KMS-11 (cell line): ENCODE measurements at regions not wholly inside any gene's neighbourhood (a gene's known extent, or its start where the extent isn't known, plus 50 kb on each side); places are given as distances from the start of the nearest gene placed in this dataset.

Source experiments
- H2AFZ ChIP-seq: fragments of 200-600 bp; sonication (generic); 2 replicates; pipeline ENCODE4 v1.6.1; 2016; ENCODE audit warnings: antibody characterized with exemption, mixed run types, low read depth
- H3K27ac ChIP-seq: fragments of 200-600 bp; sonication (generic); 2 replicates; pipeline ENCODE4 v1.6.1; 2016; ENCODE audit warnings: mild to moderate bottlenecking, mixed run types
- H3K27me3 ChIP-seq: fragments of 200-600 bp; sonication (generic); 2 replicates; pipeline ENCODE4 v1.6.1; 2017; ENCODE audit warnings: mild to moderate bottlenecking, low read depth, mixed run types, moderate library complexity; ENCODE audit not compliant: insufficient read depth
- H3K36me3 ChIP-seq: fragments of 200-600 bp; sonication (generic); 2 replicates; pipeline ENCODE4 v1.6.1; 2017; ENCODE audit warnings: mild to moderate bottlenecking, mixed run types; ENCODE audit not compliant: insufficient read depth
- H3K4me1 ChIP-seq: fragments of 200-600 bp; sonication (generic); 2 replicates; pipeline ENCODE4 v1.6.1; 2016; ENCODE audit warnings: mild to moderate bottlenecking, low read depth, mixed run types; ENCODE audit not compliant: poor library complexity, severe bottlenecking
- H3K4me2 ChIP-seq: fragments of 200-600 bp; sonication (generic); 2 replicates; pipeline ENCODE4 v1.7.0; 2016; ENCODE audit warnings: mild to moderate bottlenecking, mixed run types
- H3K4me3 ChIP-seq: fragments of 200-600 bp; sonication (generic); IDR thresholded peaks from 2 replicates; pipeline ENCODE4 v1.6.1; 2017; ENCODE audit warnings: low read depth, low read length, mixed read lengths; ENCODE audit not compliant: insufficient read depth
- H3K79me2 ChIP-seq: fragments of 200-600 bp; sonication (generic); 2 replicates; pipeline ENCODE4 v1.6.1; 2016; ENCODE audit warnings: low read depth, mixed run types; ENCODE audit not compliant: insufficient read depth
- H3K9ac ChIP-seq: fragments of 200-600 bp; sonication (generic); 2 replicates; pipeline ENCODE4 v1.6.1; 2016; ENCODE audit warnings: mild to moderate bottlenecking, mixed run types
- H4K20me1 ChIP-seq: fragments of 200-600 bp; sonication (generic); 2 replicates; pipeline ENCODE4 v1.6.1; 2016; ENCODE audit warnings: mild to moderate bottlenecking, mixed run types; ENCODE audit not compliant: insufficient read depth
- TF ChIP-seq, protein P1 (sequence below): fragments of 200-600 bp; sonication (generic); conservative IDR thresholded peaks from 2 replicates; pipeline ENCODE4 v1.6.1; 2017; ENCODE audit warnings: low read depth, mild to moderate bottlenecking, antibody characterized with exemption, low read length, moderate library complexity, mixed read lengths

DNA sequence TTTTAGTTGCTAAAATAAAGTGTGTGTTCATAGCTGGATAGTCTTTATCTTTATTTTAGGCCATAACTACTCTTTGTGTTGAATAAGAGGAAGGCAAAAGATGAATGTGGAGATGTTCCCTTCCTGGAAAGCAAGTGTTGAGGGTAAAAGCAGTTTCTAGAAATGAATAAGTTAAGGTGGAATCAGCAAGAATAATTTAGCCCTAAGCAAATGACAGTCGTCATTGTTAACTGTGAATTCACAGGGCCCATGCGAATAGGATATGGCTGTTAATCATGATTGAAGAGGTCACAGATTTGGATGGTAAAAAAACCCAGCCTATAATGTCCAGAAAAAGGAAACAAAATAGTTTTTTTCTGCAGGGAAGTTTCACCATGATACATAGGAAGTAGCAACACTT is 167.8 kb upstream of the PPP3CA start:
- Histone ChIP-seq H3K27ac (no peak overlapping the region), H4K20me1 (no peaks in the 10 kb centered on the region), H3K36me3 (no peaks in the 10 kb centered on the region), H3K9ac (no peak overlapping the region), H3K79me2 (no peaks in the 10 kb centered on the region), H2AFZ (no peak overlapping the region), H3K4me3 (no peak overlapping the region), H3K4me1 (no peaks in the 10 kb centered on the region), H3K27me3 (no peaks in the 10 kb centered on the region), H3K4me2 (no peak overlapping the region)
- TF ChIP-seq, protein P1, sequence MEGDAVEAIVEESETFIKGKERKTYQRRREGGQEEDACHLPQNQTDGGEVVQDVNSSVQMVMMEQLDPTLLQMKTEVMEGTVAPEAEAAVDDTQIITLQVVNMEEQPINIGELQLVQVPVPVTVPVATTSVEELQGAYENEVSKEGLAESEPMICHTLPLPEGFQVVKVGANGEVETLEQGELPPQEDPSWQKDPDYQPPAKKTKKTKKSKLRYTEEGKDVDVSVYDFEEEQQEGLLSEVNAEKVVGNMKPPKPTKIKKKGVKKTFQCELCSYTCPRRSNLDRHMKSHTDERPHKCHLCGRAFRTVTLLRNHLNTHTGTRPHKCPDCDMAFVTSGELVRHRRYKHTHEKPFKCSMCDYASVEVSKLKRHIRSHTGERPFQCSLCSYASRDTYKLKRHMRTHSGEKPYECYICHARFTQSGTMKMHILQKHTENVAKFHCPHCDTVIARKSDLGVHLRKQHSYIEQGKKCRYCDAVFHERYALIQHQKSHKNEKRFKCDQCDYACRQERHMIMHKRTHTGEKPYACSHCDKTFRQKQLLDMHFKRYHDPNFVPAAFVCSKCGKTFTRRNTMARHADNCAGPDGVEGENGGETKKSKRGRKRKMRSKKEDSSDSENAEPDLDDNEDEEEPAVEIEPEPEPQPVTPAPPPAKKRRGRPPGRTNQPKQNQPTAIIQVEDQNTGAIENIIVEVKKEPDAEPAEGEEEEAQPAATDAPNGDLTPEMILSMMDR = no peak

DNA sequence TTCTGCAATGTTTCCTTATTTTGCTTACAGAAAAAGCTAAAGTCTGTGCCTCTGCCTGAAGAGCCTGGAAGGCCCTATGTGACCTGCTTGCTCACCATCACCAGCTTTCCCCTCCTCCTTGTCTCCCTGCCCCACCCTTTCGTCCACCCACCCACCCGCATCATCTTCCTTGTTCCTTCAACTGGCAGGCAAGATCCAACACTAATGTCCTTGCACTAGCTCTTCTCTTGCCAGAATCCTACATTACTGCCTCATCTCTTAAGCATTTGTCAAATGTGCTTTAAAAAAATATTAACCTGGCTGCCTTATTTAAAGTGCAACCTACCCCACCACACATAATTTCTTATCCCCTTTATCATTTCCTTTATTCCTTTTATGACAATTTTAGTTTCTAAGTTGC is 165.1 kb upstream of the PPP3CA start:
- Histone ChIP-seq H3K36me3 (no peaks in the 10 kb centered on the region), H3K9ac (no peak overlapping the region), H3K79me2 (no peaks in the 10 kb centered on the region), H3K4me3 (no peak overlapping the region), H3K4me2 (no peak overlapping the region), H3K4me1 (no peaks in the 10 kb centered on the region), H4K20me1 (no peaks in the 10 kb centered on the region), H2AFZ (no peak overlapping the region), H3K27ac (no peak overlapping the region), H3K27me3 (no peaks in the 10 kb centered on the region)
- TF ChIP-seq, protein P1 = no peak

DNA sequence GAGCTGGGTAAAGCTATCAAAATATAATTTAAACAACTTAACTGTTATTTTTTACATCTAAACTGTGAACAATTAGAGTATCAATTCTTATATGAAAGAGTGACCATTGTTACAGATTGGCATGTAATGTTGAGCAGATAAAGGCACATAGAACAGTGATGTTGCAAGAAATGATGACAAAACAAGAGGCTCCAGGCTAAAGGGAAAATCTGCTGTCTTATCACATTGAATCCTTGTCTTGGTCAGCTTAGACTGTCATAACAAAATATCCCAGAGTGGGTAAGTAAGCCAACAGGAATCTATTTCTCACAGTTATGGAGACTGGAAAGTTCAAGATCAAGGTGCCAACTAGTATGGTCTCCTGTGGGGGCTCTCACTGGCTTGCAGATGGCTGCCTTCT is 154.1 kb upstream of the PPP3CA start:
- TF ChIP-seq, protein P1 = no peak
- Histone ChIP-seq H3K4me3 (no peak overlapping the region), H3K79me2 (no peaks in the 10 kb centered on the region), H3K9ac (no peak overlapping the region), H3K27ac (no peak overlapping the region), H3K4me1 (no peaks in the 10 kb centered on the region), H3K27me3 (no peaks in the 10 kb centered on the region), H2AFZ (no peak overlapping the region), H3K4me2 (no peak overlapping the region), H3K36me3 (no peaks in the 10 kb centered on the region), H4K20me1 (no peaks in the 10 kb centered on the region)

DNA sequence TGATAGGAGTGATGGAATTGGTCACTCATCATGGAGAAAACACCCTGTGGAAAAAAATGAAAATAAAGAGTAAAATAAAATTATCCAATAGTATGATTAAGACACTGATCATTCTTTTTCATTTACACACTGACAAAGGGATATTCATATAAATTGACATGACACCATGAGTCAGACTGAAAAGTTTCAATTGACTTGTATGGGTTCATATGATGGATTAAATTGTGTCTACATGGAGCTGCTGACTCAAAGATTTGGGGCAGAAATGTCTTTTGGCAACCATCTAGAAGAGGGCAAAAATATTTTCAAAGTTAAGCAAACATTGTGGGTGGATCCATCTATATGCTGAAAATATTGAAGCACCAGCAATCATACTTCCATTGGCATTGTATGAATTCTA is 153.4 kb upstream of the PPP3CA start:
- TF ChIP-seq, protein P1 = no peak
- Histone ChIP-seq H3K4me2 (no peak overlapping the region), H3K27me3 (no peaks in the 10 kb centered on the region), H4K20me1 (no peaks in the 10 kb centered on the region), H3K9ac (no peak overlapping the region), H3K4me3 (no peak overlapping the region), H3K79me2 (no peaks in the 10 kb centered on the region), H2AFZ (no peak overlapping the region), H3K36me3 (no peaks in the 10 kb centered on the region), H3K4me1 (no peaks in the 10 kb centered on the region), H3K27ac (no peak overlapping the region)

DNA sequence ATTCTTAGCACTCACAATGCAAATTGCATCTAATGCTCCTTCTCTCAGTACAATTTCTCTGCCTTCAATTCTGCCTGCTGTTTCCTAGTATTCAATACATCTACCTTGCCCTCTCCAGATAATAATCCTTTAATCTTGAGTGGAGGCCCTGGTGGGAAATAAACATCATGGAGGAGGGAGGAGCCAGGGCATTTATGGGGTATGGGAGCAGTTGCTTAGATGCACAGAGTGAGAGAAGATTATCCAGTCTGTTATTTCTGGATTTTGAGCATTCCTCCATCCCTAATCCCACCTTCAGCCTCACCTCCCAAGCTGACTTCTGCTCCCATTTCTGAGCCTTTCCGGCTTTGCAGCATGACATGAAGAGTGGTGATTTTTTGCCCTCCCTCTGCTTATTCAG is 127.9 kb upstream of the PPP3CA start:
- Histone ChIP-seq H3K36me3 (no peaks in the 10 kb centered on the region), H3K9ac (no peak overlapping the region), H3K4me1 (no peaks in the 10 kb centered on the region), H3K27me3 (no peaks in the 10 kb centered on the region), H3K27ac (no peak overlapping the region), H3K4me2 (no peak overlapping the region), H3K4me3 (no peak overlapping the region), H4K20me1 (no peaks in the 10 kb centered on the region), H3K79me2 (no peaks in the 10 kb centered on the region), H2AFZ (no peak overlapping the region)
- TF ChIP-seq, protein P1 = no peak
